HCT116 (cell line): ENCODE measurements at regions not wholly inside any gene's neighbourhood (a gene's known extent, or its start where the extent isn't known, plus 50 kb on each side); places are given as distances from the start of the nearest gene placed in this dataset.

Experiments
- ATAC-seq: fragments of 200-7000 bp; cut with Tn5 transposase; 2 replicates; pipeline ENCODE4 v1.9.1; 2020; ENCODE audit warnings: mild to moderate bottlenecking, moderate library complexity
- BruUV-seq: library from RNA; stranded (reverse); fragments of 400-500 nt; replicated peaks from 2 replicates; lab custom pipeline; 2021; lab: Mats Ljungman, UMichigan
- CTCF ChIA-PET: fragments of 300-600 bp; sonication (Branson Sonifier 250); formaldehyde crosslinking; loops from one replicate; lab custom pipeline; 2021; ENCODE audit warnings: antibody characterized with exemption; lab: Charles Lee
- POLR2A ChIA-PET: fragments of 300-600, 350-600 bp; sonication (Branson Sonifier 250); formaldehyde crosslinking; loops from one replicate; lab custom pipeline; 2021; ENCODE audit warnings: antibody characterized with exemption; lab: Charles Lee
- RAD21 ChIA-PET, 2 experiments: fragments of 300-600 bp; sonication (Branson Sonifier 250); formaldehyde crosslinking; loops; one replicate each; lab custom pipeline; 2023; ENCODE audit warnings: low total read pairs in 2 of 2; ENCODE audit not compliant: uncharacterized antibody in 2 of 2, unreplicated experiment in 2 of 2, low non-redundant PET in 1 of 2; lab: Charles Lee
- DNase-seq: peaks from one replicate; pipeline ENCODE4 v3.0.0-alpha.2; 2010; ENCODE audit warnings: low read depth, low spot score
- H2AFZ ChIP-seq: fragments of 200-600 bp; shearing (Covaris generic), sonication (generic); 2 replicates; pipeline ENCODE4 v1.6.1; 2017; ENCODE audit warnings: low read depth, mixed run types, mixed read lengths, antibody characterized with exemption, low read length; ENCODE audit not compliant: poor library complexity, severe bottlenecking
- H3K27ac ChIP-seq: 2 replicates; pipeline ENCODE4 v1.5.1; 2012; ENCODE audit warnings: low read depth, low read length
- H3K27me3 ChIP-seq: fragments of 200-600 bp; sonication (generic); 2 replicates; pipeline ENCODE4 v1.6.1; 2016; ENCODE audit warnings: mixed run types, low read length, mixed read lengths; ENCODE audit not compliant: insufficient read depth
- H3K36me3 ChIP-seq, 2 experiments: fragments of 200-500 bp in 1 of 2; fragments of 200-600 bp in 1 of 2; sonication (Bioruptor generic) in 1 of 2; sonication (generic) in 1 of 2; 2 replicates each; pipeline versions ENCODE4 v1.5.1 to v1.6.1; 2014 to 2016; ENCODE audit warnings: low read length in 2 of 2, inconsistent platforms in 1 of 2, mixed read lengths in 1 of 2, mixed run types in 1 of 2; ENCODE audit not compliant: insufficient read depth in 2 of 2, control insufficient read depth in 1 of 2
- H3K4me1 ChIP-seq, 2 experiments: fragments of 200-600 bp in 1 of 2; sonication (generic) in 1 of 2; 2 replicates each; pipeline versions ENCODE4 v1.5.1 to v1.6.1; 2012 to 2017; ENCODE audit warnings: low read length in 2 of 2, inconsistent platforms in 1 of 2, mild to moderate bottlenecking in 1 of 2, mixed read lengths in 1 of 2, mixed run types in 1 of 2, moderate library complexity in 1 of 2; ENCODE audit not compliant: insufficient read depth in 2 of 2, control insufficient read depth in 1 of 2
- H3K4me2 ChIP-seq: fragments of 200-600 bp; sonication (generic); 2 replicates; pipeline ENCODE4 v1.6.1; 2017; ENCODE audit warnings: mixed run types, low read length, mixed read lengths
- H3K4me3 ChIP-seq, 2 experiments: fragments of 200-600 bp in 1 of 2; sonication (generic) in 1 of 2; replicated peaks in 1 of 2; 2 replicates each; pipeline ENCODE4 v1.5.1; 2011 to 2016; ENCODE audit warnings: low read length in 2 of 2, control low read depth in 1 of 2, low read depth in 1 of 2, mild to moderate bottlenecking in 1 of 2, mixed read lengths in 1 of 2, mixed run types in 1 of 2
- H3K79me2 ChIP-seq: fragments of 200-600 bp; sonication (generic); 2 replicates; pipeline ENCODE4 v1.6.1; 2017; ENCODE audit warnings: mild to moderate bottlenecking, mixed run types, low read length, moderate library complexity, mixed read lengths; ENCODE audit not compliant: insufficient read depth
- H3K9ac ChIP-seq: fragments of 200-600 bp; sonication (generic); 2 replicates; pipeline ENCODE4 v1.6.1; 2016; ENCODE audit warnings: low read length, mixed read lengths
- H3K9me2 ChIP-seq: fragments of 200-600 bp; sonication (generic), shearing (Covaris generic); 2 replicates; pipeline ENCODE4 v1.6.1; 2017; ENCODE audit warnings: mixed run types, mild to moderate bottlenecking, moderate library complexity; ENCODE audit not compliant: insufficient read depth
- H3K9me3 ChIP-seq, 2 experiments: fragments of 200-500 bp in 1 of 2; fragments of 200-600 bp in 1 of 2; sonication (Bioruptor generic) in 1 of 2; sonication (generic) in 1 of 2; 2 replicates each; pipeline ENCODE4 v1.6.1; 2014 to 2017; ENCODE audit warnings: low read length in 2 of 2, mixed read lengths in 2 of 2, inconsistent platforms in 1 of 2, low read depth in 1 of 2, mild to moderate bottlenecking in 1 of 2, mixed run types in 1 of 2, moderate library complexity in 1 of 2; ENCODE audit not compliant: control insufficient read depth in 1 of 2, insufficient read depth in 1 of 2
- H4K20me1 ChIP-seq: fragments of 200-600 bp; sonication (generic), shearing (Covaris generic); 2 replicates; pipeline ENCODE4 v1.6.1; 2017; ENCODE audit warnings: mixed run types, mild to moderate bottlenecking, moderate library complexity; ENCODE audit not compliant: insufficient read depth
- ATF3 ChIP-seq: IDR thresholded peaks from 2 replicates; pipeline ENCODE4 v1.6.1; 2012
- CBX3 ChIP-seq: IDR thresholded peaks from 2 replicates; pipeline ENCODE4 v1.6.1; 2012; ENCODE audit warnings: low read depth
- CEBPB ChIP-seq: IDR thresholded peaks from 2 replicates; pipeline ENCODE4 v1.6.1; 2012; ENCODE audit warnings: low read depth
- CTCF ChIP-seq, 3 experiments: fragments of 200-600 bp in 1 of 3; sonication (generic) in 1 of 3; IDR thresholded peaks in 2 of 3; conservative IDR thresholded peaks in 1 of 3; 2 replicates each; pipeline ENCODE4 v1.5.1; 2012 to 2017; ENCODE audit warnings: low read depth in 2 of 3, low read length in 2 of 3, antibody characterized with exemption in 1 of 3, borderline replicate concordance in 1 of 3, control low read depth in 1 of 3, mild to moderate bottlenecking in 1 of 3, mixed read lengths in 1 of 3, mixed run types in 1 of 3, moderate library complexity in 1 of 3; ENCODE audit not compliant: insufficient read depth in 1 of 3
- EGR1 ChIP-seq: IDR thresholded peaks from 2 replicates; pipeline ENCODE4 v1.6.1; 2012; ENCODE audit warnings: low read depth
- ELF1 ChIP-seq: IDR thresholded peaks from 2 replicates; pipeline ENCODE4 v1.6.1; 2012; ENCODE audit warnings: low read depth, borderline replicate concordance
- EZH2 ChIP-seq: fragments of 200-600 bp; sonication (generic); IDR thresholded peaks from 2 replicates; pipeline ENCODE4 v1.6.1; 2017; ENCODE audit warnings: antibody characterized with exemption, mixed run types
- EZH2phosphoT487 ChIP-seq: fragments of 200-600 bp; IDR thresholded peaks from 2 replicates; pipeline ENCODE4 v1.6.1; 2018; ENCODE audit warnings: antibody characterized with exemption, borderline replicate concordance
- FOSL1 ChIP-seq: IDR thresholded peaks from 2 replicates; pipeline ENCODE4 v1.6.1; 2012; ENCODE audit warnings: low read depth
- JUND ChIP-seq: IDR thresholded peaks from 2 replicates; pipeline ENCODE4 v1.6.1; 2012
- POLR2AphosphoS5 ChIP-seq: IDR thresholded peaks from 2 replicates; pipeline ENCODE4 v1.6.1; 2011; ENCODE audit warnings: mild to moderate bottlenecking, low read depth, low read length, moderate library complexity
- RAD21 ChIP-seq: IDR thresholded peaks from 2 replicates; pipeline ENCODE4 v1.6.1; 2012; ENCODE audit warnings: low read depth, mild to moderate bottlenecking
- REST ChIP-seq: IDR thresholded peaks from 2 replicates; pipeline ENCODE4 v1.6.1; 2012; ENCODE audit warnings: low read depth
- SIN3A ChIP-seq: IDR thresholded peaks from 2 replicates; pipeline ENCODE4 v1.6.1; 2012; ENCODE audit warnings: low read depth
- SP1 ChIP-seq: IDR thresholded peaks from 2 replicates; pipeline ENCODE4 v1.6.1; 2012; ENCODE audit warnings: low read depth
- SRF ChIP-seq: IDR thresholded peaks from 2 replicates; pipeline ENCODE4 v1.6.1; 2012; ENCODE audit warnings: low read depth
- TCF7L2 ChIP-seq: IDR thresholded peaks from 2 replicates; pipeline ENCODE4 v1.7.0; 2011; ENCODE audit warnings: borderline replicate concordance, inconsistent platforms; ENCODE audit not compliant: insufficient read depth, insufficient read length; ENCODE audit errors: extremely low read depth
- ZBTB33 ChIP-seq: IDR thresholded peaks from 2 replicates; pipeline ENCODE4 v1.6.1; 2011; ENCODE audit warnings: mild to moderate bottlenecking, low read length, moderate library complexity; ENCODE audit not compliant: insufficient replicate concordance; ENCODE audit errors: extremely low read depth
- ZFX ChIP-seq: fragments of 450-650 bp; IDR thresholded peaks from 2 replicates; pipeline ENCODE4 v1.6.1; 2017
- ZNF274 ChIP-seq: fragments of 200-500 bp; sonication (Bioruptor generic); IDR thresholded peaks from 2 replicates; pipeline ENCODE4 v1.6.1; 2014; ENCODE audit warnings: mild to moderate bottlenecking, low read depth, low read length, inconsistent platforms
- intact Hi-C: fragments of 100-400 bp; cut with micrococcal nuclease; formaldehyde crosslinking; loops from 2 replicates; pipeline ENCODE4 v1.10.0; 2022

GRCh38 chr4:59762344-59762743 is 1437.8 kb upstream of the ADGRL3 start (continued):
- no peak for TF ChIP-seq REST

GRCh38 chr4:59770601-59771264 is 1429.4 kb upstream of the ADGRL3 start:
- POLR2A ChIA-PET: no interaction called here
- CTCF ChIA-PET: no interaction called here
- no TSS peak for BruUV-seq

More at GRCh38 chr4:59770601-59771264, 1429.4 kb upstream of the ADGRL3 start:
- TF ChIP-seq EZH2 (no peak), ATF3 (no peak), CBX3 (no peak), ZBTB33 (no peak), SRF (no peak), JUND (no peak), CTCF (IDR thresholded peaks at IDR 0.05 in 2 of 3, conservative IDR thresholded peaks at IDR 0.05 in 1 of 3; ENCODE audit: borderline replicate concordance in 1 of 3, insufficient read depth in 1 of 3, low read depth in 2 of 3, low read length in 2 of 3) (no peak), TCF7L2 (no peak), EGR1 (no peak), ZNF274 (no peak), EZH2phosphoT487 (no peak), CEBPB (no peak), SP1 (no peak), FOSL1 (no peak), SIN3A (no peak), ELF1 (no peak), ZFX (no peak), POLR2AphosphoS5 (no peak), RAD21 (no peak)
- H3K4me3 ChIP-seq: no peak overlapping the region
- H3K4me1 ChIP-seq: no peaks in the 10 kb centered on the region
- H3K9me3 ChIP-seq: peaks cover 0 to 21% of the 10 kb centered on the region in 2 experiments; a peak in 2 of 4 replicates
- H3K9me2 ChIP-seq: no peaks in the 10 kb centered on the region
- intact Hi-C loops: no loop called here
- no peak overlapping the region for H3K9ac ChIP-seq
- RAD21 ChIA-PET: no interaction called here
- no peak overlapping the region for H3K4me2 ChIP-seq
- H3K36me3 ChIP-seq: no peaks in the 10 kb centered on the region
- H2AFZ ChIP-seq: no peak overlapping the region
- H3K27me3 ChIP-seq: no peaks in the 10 kb centered on the region
- ATAC-seq: no peak
- H3K79me2 ChIP-seq: no peaks in the 10 kb centered on the region
- no peak for DNase-seq
- no peaks in the 10 kb centered on the region for H4K20me1 ChIP-seq
- H3K27ac ChIP-seq: no peak overlapping the region
